ENCODE measurements at regions not wholly inside any gene's neighbourhood (a gene's known extent, or its start where the extent isn't known, plus 50 kb on each side); places are given as distances from the start of the nearest gene placed in this dataset.

- TF ChIP-seq REST (IDR thresholded peaks at IDR 0.05), result no peak
- TF ChIP-seq RXRA (IDR thresholded peaks at IDR 0.05), result no peak
- TF ChIP-seq FOXA1 (IDR thresholded peaks at IDR 0.05), result no peak
- no peak for TF ChIP-seq TAF1 (conservative IDR thresholded peaks at IDR 0.05)
Observed at GRCh38 chr1:80894921-80895320, 905.8 kb upstream of the ADGRL2 start (continued).

- Histone ChIP-seq H3K9ac (ENCODE audit: low read depth in 1 of 2, low read length in 2 of 2) (no peak overlapping the region), H3K4me1 (ENCODE audit: control insufficient read depth in 4 of 4, insufficient read depth in 4 of 4, low read length in 3 of 4) (no peaks in the 10 kb centered on the region), H3K36me3 (ENCODE audit: control insufficient read depth in 4 of 4, insufficient read depth in 3 of 4, low read depth in 1 of 4, low read length in 3 of 4) (no peaks in the 10 kb centered on the region), H3K9me3 (ENCODE audit: control insufficient read depth in 4 of 4, low read length in 3 of 4) (no peaks in the 10 kb centered on the region), H3K4me3 (ENCODE audit: low read depth in 1 of 3, low read length in 3 of 3) (no peak overlapping the region), H3K27me3 (ENCODE audit: control insufficient read depth in 4 of 4, insufficient read depth in 4 of 4, low read length in 3 of 4) (no peaks in the 10 kb centered on the region), H3K27ac (ENCODE audit: low read depth in 1 of 2, low read length in 2 of 2) (no peak overlapping the region)
- 73% methylated on average over 2 of the region's 2 CpGs for WGBS
- no peak for TF ChIP-seq RAD21 (IDR thresholded peaks at IDR 0.05)
- TF ChIP-seq NR2F2 (IDR thresholded peaks at IDR 0.05), result no peak
- TF ChIP-seq MAX (IDR thresholded peaks at IDR 0.05), result no peak
- no peak for TF ChIP-seq TAF1 (conservative IDR thresholded peaks at IDR 0.05)
- TF ChIP-seq RXRA (IDR thresholded peaks at IDR 0.05), result no peak
- TF ChIP-seq ZBTB33 (IDR thresholded peaks at IDR 0.05), result no peak
- no peak for TF ChIP-seq ATF3 (IDR thresholded peaks at IDR 0.05)
- no peak for TF ChIP-seq YY1 (IDR thresholded peaks at IDR 0.05)
- no peak for TF ChIP-seq JUND (IDR thresholded peaks at IDR 0.05)
- no peak for TF ChIP-seq FOXA2 (IDR thresholded peaks at IDR 0.05)
- TF ChIP-seq HNF4A (conservative IDR thresholded peaks at IDR 0.05), result no peak
- no peak for TF ChIP-seq HNF4G (IDR thresholded peaks at IDR 0.05)
- TF ChIP-seq FOXA1 (IDR thresholded peaks at IDR 0.05), result no peak
- TF ChIP-seq CTCF (IDR thresholded peaks at IDR 0.05; ENCODE audit: low read depth, low read length, missing input control), result no peak
- TF ChIP-seq GABPA (IDR thresholded peaks at IDR 0.05 in 1 of 2, conservative IDR thresholded peaks at IDR 0.05 in 1 of 2), result no peak
- TF ChIP-seq REST (IDR thresholded peaks at IDR 0.05), result no peak
- TF ChIP-seq EGR1 (IDR thresholded peaks at IDR 0.05; ENCODE audit: low read depth in 2 of 2), result no peak
- no peak for TF ChIP-seq SP1 (IDR thresholded peaks at IDR 0.05)
- DNase-seq (ENCODE audit: low spot score), result no peak
Observed at GRCh38 chr1:80893115-80893514, 907.6 kb upstream of the ADGRL2 start.

Data from liver (tissue), 8 donors.